ENCODE measurements at regions not wholly inside any gene's neighbourhood (a gene's known extent, or its start where the extent isn't known, plus 50 kb on each side); places are given as distances from the start of the nearest gene placed in this dataset.

DNA sequence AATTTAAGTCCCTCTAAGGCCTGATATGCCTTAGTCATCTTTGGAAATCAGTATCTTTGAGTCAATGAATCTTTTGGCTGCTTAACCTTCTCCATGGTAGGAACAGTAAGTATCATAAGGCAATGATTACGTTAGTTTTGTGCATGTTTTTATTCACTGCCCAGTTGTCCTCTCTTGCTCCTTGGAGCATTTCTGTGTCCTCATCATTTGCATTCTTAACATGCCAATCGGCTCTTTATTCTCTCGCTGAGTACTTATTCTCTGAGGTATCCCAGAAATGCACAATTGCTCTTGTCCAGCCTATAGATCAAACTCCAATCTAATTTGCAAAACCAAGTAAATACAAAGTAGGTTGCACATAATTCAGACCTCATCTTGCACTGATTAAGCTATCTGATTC lies 405.0 kb upstream of the IL12A start:
- TF ChIP-seq EZH2phosphoT487 (IDR thresholded peaks at IDR 0.05; ENCODE audit: unreplicated experiment): no peak
- no peak for TF ChIP-seq CTCF (conservative IDR thresholded peaks at IDR 0.05; ENCODE audit: low read depth in 2 of 2)
- TF ChIP-seq STAT1 (IDR thresholded peaks at IDR 0.05; ENCODE audit: unreplicated experiment): no peak
- no peak for TF ChIP-seq EZH2 (IDR thresholded peaks at IDR 0.05; ENCODE audit: low read depth, unreplicated experiment)
- TF ChIP-seq JUNB (IDR thresholded peaks at IDR 0.05; ENCODE audit: unreplicated experiment): no peak
- no peak for TF ChIP-seq POLR2AphosphoS5 (IDR thresholded peaks at IDR 0.05; ENCODE audit: low read depth)
- TF ChIP-seq REST (IDR thresholded peaks at IDR 0.05; ENCODE audit: unreplicated experiment): no peak
- no peak for TF ChIP-seq ETS1 (IDR thresholded peaks at IDR 0.05)
- TF ChIP-seq CREB1 (CRISPR knock-in tag; IDR thresholded peaks at IDR 0.05; ENCODE audit: low read depth): no peak
- no peak for TF ChIP-seq NANOG (IDR thresholded peaks at IDR 0.05; ENCODE audit: borderline replicate concordance)
- TF ChIP-seq ZNF462 (CRISPR knock-in tag; IDR thresholded peaks at IDR 0.05): no peak
- TF ChIP-seq ZNF114 (CRISPR knock-in tag; IDR thresholded peaks at IDR 0.05): no peak
